ENCODE measurements at regions not wholly inside any gene's neighbourhood (a gene's known extent, or its start where the extent isn't known, plus 50 kb on each side); places are given as distances from the start of the nearest gene placed in this dataset.

- Histone ChIP-seq H3K4me1 (no peaks in the 10 kb centered on the region), H3K9me3 (no peaks in the 10 kb centered on the region), H3K27me3 (no peaks in the 10 kb centered on the region), H3K27ac (no peak overlapping the region), H3K36me3 (no peaks in the 10 kb centered on the region), H3K4me3 (no peak overlapping the region)
- intact Hi-C loops (cut with DNase I; ENCODE audit: low total_unique reads), result no loop called here
- no peak for DNase-seq
- TF ChIP-seq, protein P1, sequence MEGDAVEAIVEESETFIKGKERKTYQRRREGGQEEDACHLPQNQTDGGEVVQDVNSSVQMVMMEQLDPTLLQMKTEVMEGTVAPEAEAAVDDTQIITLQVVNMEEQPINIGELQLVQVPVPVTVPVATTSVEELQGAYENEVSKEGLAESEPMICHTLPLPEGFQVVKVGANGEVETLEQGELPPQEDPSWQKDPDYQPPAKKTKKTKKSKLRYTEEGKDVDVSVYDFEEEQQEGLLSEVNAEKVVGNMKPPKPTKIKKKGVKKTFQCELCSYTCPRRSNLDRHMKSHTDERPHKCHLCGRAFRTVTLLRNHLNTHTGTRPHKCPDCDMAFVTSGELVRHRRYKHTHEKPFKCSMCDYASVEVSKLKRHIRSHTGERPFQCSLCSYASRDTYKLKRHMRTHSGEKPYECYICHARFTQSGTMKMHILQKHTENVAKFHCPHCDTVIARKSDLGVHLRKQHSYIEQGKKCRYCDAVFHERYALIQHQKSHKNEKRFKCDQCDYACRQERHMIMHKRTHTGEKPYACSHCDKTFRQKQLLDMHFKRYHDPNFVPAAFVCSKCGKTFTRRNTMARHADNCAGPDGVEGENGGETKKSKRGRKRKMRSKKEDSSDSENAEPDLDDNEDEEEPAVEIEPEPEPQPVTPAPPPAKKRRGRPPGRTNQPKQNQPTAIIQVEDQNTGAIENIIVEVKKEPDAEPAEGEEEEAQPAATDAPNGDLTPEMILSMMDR (IDR thresholded peaks at IDR 0.05), result no peak
- TF ChIP-seq POLR2A (IDR thresholded peaks at IDR 0.05), result no peak
Measured at GRCh38 chr4:138553001-138553845, 311.1 kb upstream of the SLC7A11 start.

DNA sequence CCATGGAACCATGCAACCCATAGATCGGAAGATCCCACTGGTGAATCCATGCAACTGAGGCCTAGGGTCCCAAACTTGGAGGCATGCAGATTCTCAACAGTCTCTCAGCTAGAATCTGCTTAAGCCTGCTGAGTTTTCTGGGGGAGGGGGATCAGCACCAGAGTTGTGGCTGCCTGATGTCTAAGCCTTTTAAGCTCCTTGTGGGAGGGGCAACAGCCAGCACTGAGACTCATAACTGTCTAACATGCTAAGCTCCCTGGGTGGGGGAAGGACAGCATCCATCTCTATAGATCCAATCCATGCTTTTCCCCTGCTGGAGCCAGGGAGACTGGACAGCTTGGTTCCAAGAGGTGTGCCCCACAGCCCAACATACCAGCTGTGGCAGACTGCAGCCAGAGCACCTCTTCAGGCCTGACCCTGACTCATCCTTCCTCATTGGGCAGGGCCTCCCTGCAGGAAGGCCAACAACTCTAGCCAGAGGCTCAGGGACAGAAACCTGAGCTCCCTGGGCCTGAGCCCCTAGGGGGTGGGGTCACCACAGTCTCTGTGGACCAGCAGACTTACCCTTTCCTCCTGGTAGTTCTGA is 300.1 kb upstream of the SLC7A11 start:
- Histone ChIP-seq H3K4me3 (no peak overlapping the region), H3K9me3 (no peaks in the 10 kb centered on the region), H3K27me3 (no peaks in the 10 kb centered on the region), H3K4me1 (no peaks in the 10 kb centered on the region), H3K36me3 (no peaks in the 10 kb centered on the region), H3K27ac (no peak overlapping the region)
- no peak for TF ChIP-seq POLR2A (IDR thresholded peaks at IDR 0.05)
- TF ChIP-seq, protein P1 (IDR thresholded peaks at IDR 0.05), result no peak
- DNase-seq, result no peak
- intact Hi-C loops (cut with DNase I; ENCODE audit: low total_unique reads), result no loop called here

DNA sequence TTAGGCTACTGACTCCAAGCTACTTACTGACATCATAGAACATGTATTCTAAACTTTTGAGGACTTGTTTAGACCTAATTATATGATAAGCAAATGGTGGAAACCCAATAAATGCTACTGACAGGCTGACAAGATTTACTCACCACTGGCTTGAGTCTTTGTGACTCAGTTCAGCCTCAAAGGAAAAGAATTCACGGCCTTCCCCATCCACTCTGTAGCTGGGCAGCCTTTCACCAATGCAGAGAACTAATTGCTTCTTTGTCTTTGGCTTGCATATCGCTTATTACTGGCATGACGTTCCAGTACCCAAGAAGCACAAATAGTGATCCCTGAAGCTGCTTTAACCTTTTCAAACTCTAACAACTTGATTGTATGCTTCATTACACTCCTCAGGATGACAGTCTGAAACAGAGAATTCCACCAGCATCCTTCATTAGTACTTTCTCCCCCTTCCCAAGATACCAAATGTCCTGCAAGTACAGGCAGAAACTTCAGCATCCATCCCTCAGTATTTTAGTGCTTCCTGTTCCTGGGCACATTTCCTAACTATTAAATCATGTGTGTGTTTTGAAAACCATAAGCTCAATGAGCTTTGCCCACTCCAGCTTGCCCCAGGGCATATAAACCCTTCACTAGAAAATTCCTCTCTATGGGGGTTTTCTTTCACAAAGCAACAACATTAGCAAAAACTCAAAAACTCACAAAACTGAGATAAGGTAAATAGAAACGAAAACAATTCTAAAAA is 298.1 kb upstream of the SLC7A11 start:
- DNase-seq, result no peak
- intact Hi-C loops (cut with DNase I; ENCODE audit: low total_unique reads), result no loop called here
- no peak for TF ChIP-seq POLR2A (IDR thresholded peaks at IDR 0.05)
- TF ChIP-seq, protein P1 (IDR thresholded peaks at IDR 0.05), result no peak
- H3K4me3 ChIP-seq, result no peak overlapping the region
- no peaks in the 10 kb centered on the region for H3K27me3 ChIP-seq
- H3K4me1 ChIP-seq, result no peaks in the 10 kb centered on the region
- H3K36me3 ChIP-seq, result no peaks in the 10 kb centered on the region
- no peak overlapping the region for H3K27ac ChIP-seq
- no peaks in the 10 kb centered on the region for H3K9me3 ChIP-seq

DNA sequence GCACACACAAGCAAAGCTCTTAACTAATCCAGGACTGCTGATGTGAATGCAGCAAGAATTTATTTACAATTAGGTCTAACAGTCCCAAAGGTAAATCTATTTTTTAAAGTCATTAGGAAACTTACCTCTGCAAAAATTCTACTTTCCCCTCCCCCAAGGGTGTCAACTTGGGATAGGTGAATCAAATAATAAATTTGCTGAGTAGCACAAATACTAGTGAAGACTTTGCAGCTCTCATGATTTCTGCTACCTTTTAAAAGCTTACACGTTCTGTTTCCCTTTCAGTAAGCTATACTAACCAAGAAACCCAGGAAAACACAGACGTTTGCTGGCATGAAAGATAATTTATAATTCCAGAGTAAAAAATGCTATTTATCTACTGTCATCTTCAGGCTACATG is 296.6 kb upstream of the SLC7A11 start:
- TF ChIP-seq POLR2A (IDR thresholded peaks at IDR 0.05), result no peak
- TF ChIP-seq, protein P1 (IDR thresholded peaks at IDR 0.05), result no peak
- DNase-seq, result no peak
- intact Hi-C loops (cut with DNase I; ENCODE audit: low total_unique reads), result no loop called here
- no peaks in the 10 kb centered on the region for H3K36me3 ChIP-seq
- no peaks in the 10 kb centered on the region for H3K9me3 ChIP-seq
- H3K27ac ChIP-seq, result no peak overlapping the region
- no peak overlapping the region for H3K4me3 ChIP-seq
- H3K27me3 ChIP-seq, result no peaks in the 10 kb centered on the region
- H3K4me1 ChIP-seq, result no peaks in the 10 kb centered on the region

All from uterus (tissue), 3 donors.